ENCODE measurements at regions not wholly inside any gene's neighbourhood (a gene's known extent, or its start where the extent isn't known, plus 50 kb on each side); places are given as distances from the start of the nearest gene placed in this dataset.
A peak's percentile ranks its signal among the peaks of the same experiment; 100 is the strongest.

DNA sequence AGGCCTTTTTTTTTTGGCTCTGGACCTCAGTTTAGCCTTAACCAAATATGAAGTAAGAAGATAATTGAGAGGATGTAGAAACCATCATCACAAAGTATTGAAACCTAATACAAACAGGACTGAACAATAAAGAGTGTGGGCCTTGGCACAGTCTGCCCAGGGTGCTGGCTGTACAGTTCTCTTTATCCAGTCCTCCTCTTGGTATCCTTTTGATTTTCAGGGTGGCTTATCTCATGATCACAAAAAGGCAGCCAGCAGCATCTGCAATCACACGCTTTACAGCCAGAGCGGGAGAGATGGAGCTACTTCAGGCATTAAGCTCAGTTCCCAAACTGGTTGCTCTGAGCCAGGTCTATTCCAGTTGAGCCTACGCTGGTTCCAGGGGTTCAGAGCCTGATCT is 239.7 kb downstream of the RPLP1 start:
- no peak for DNase-seq
- H3K27ac ChIP-seq: no peak overlapping the region
- peaks cover 0 to 9% (median 0%) of the 10 kb centered on the region in 7 donors for H3K27me3 ChIP-seq
- no peaks in the 10 kb centered on the region for H3K36me3 ChIP-seq
- peaks cover 0 to 34% (median 16%) of the 10 kb centered on the region in 11 donors for H3K9me3 ChIP-seq
- ATAC-seq: no peak
- intact Hi-C loops (cut with DNase I): no loop called here
- H3K4me1 ChIP-seq: peaks cover 0 to 3% (median 0%) of the 10 kb centered on the region in 9 donors
- 86 to 89% methylated on average over 3 of the region's 3 CpGs for WGBS, 2 donors
- TF ChIP-seq, protein P1, sequence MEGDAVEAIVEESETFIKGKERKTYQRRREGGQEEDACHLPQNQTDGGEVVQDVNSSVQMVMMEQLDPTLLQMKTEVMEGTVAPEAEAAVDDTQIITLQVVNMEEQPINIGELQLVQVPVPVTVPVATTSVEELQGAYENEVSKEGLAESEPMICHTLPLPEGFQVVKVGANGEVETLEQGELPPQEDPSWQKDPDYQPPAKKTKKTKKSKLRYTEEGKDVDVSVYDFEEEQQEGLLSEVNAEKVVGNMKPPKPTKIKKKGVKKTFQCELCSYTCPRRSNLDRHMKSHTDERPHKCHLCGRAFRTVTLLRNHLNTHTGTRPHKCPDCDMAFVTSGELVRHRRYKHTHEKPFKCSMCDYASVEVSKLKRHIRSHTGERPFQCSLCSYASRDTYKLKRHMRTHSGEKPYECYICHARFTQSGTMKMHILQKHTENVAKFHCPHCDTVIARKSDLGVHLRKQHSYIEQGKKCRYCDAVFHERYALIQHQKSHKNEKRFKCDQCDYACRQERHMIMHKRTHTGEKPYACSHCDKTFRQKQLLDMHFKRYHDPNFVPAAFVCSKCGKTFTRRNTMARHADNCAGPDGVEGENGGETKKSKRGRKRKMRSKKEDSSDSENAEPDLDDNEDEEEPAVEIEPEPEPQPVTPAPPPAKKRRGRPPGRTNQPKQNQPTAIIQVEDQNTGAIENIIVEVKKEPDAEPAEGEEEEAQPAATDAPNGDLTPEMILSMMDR (IDR thresholded peaks at IDR 0.05): no peak
- no peak overlapping the region for H3K4me3 ChIP-seq

DNA sequence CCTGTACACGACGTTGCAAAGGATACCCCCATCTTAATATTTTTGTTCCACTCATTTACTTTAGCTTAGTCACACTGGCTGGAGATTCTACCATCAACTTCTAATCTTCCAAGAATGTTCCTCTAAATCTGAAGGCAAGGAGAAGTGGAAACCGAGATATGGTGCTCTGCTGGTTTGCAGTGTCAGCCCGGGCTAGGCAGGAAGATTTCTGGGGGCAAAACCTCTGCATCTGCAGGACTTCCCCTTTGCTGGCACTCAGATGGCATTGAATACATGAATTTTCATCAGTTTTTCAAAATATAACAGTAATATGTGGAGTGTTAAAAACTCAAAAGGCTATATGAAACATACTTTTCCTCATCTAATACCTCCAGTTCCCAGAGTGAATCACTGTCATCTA is 240.4 kb downstream of the RPLP1 start:
- peaks cover 0 to 5% (median 0%) of the 10 kb centered on the region in 7 donors for H3K27me3 ChIP-seq
- intact Hi-C loops (cut with DNase I): no loop called here
- peaks cover 0 to 8% (median 0%) of the 10 kb centered on the region in 9 donors for H3K4me1 ChIP-seq
- no peak for ATAC-seq
- H3K27ac ChIP-seq: no peak overlapping the region
- no peak for DNase-seq
- H3K9me3 ChIP-seq: peaks cover 0 to 28% (median 16%) of the 10 kb centered on the region in 11 donors
- TF ChIP-seq, protein P1 (IDR thresholded peaks at IDR 0.05): no peak
- H3K36me3 ChIP-seq: no peaks in the 10 kb centered on the region
- no peak overlapping the region for H3K4me3 ChIP-seq
- 69 to 81% methylated on average over 4 of the region's 4 CpGs for WGBS, 2 donors

DNA sequence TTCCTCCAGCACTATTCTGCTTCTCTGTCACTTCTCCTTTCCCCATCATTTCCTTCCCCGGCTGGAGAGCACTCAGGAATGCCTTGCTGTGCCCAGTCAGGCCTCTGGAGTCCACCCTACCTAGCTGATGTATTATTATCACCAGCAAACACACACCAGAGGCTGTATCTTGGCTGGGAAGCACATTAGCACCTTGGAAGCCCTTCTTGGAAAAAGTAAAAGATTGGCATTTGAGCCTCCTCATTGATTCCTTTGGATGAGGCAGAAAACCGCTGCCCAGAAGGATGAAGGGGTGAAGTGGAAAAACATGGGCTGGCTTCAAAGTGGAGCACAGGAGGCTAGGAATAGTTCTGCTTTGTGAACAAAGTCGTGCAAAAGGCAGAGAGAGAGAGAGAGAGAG is 244.3 kb downstream of the RPLP1 start:
- intact Hi-C loops (cut with DNase I): loop anchor here in 1 of 10 donors (1.0 kb wide), 1 partner anchor 26 kb away; no protein-coding TSS in a partner anchor
- Histone ChIP-seq H3K27ac (no peak overlapping the region), H3K4me3 (no peak overlapping the region), H3K9me3 (peaks cover 0 to 7% (median 0%) of the 10 kb centered on the region in 11 donors), H3K4me1 (peaks cover 0 to 9% (median 0%) of the 10 kb centered on the region in 9 donors), H3K36me3 (no peaks in the 10 kb centered on the region), H3K27me3 (peaks cover 0 to 5% (median 0%) of the 10 kb centered on the region in 7 donors)
- 64% methylated on average over 3 of the region's 3 CpGs for WGBS, 2 donors
- TF ChIP-seq, protein P1 (IDR thresholded peaks at IDR 0.05): no peak
- DNase-seq (no peak), ATAC-seq (no peak)

DNA sequence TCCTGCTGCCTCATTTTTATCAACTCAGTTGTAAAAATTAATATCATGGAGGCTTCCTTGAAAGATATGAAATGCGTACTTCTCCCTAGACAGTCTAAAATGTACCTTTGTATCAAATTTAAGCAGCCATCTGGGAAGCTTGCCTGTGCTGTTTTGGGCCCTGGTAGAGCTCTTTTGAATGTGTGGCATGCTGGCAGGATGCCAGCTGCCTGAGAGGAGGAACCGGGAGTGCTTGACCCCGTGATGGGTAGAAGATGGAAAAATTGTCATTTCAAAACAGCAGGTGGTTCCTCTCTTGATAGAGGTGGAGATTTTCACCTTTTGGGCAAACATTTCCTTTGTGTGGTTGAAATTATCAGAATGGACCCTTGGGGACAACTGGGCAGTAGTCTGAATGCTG is 245.3 kb downstream of the RPLP1 start:
- H3K4me3 ChIP-seq: no peak overlapping the region
- H3K9me3 ChIP-seq: peaks cover 0 to 7% (median 0%) of the 10 kb centered on the region in 11 donors
- H3K27me3 ChIP-seq: peaks cover 0 to 4% (median 0%) of the 10 kb centered on the region in 7 donors
- H3K27ac ChIP-seq: no peak overlapping the region
- H3K36me3 ChIP-seq: no peaks in the 10 kb centered on the region
- 21 to 23% methylated on average over 3 of the region's 3 CpGs for WGBS, 2 donors
- peaks cover 0 to 9% (median 0%) of the 10 kb centered on the region in 9 donors for H3K4me1 ChIP-seq
- TF ChIP-seq, protein P1 (IDR thresholded peaks at IDR 0.05): no peak
- intact Hi-C loops (cut with DNase I): loop anchor here in 1 of 10 donors (1.0 kb wide), 1 partner anchor 27 kb away; no protein-coding TSS in a partner anchor
- peak; percentile 14 to 35 for DNase-seq
- ATAC-seq: peak in 4 of 8 donors; percentile 31 to 57 (median 41)

Measured in heart right ventricle (tissue), 16 donors.